T-helper 2 cell treated with Interferon-gamma antibody and Interleukin-4, amounts not matched to agents 5 μg/mL and 100 μg/mL, for 36 hours (primary cell): ENCODE measurements at regions not wholly inside any gene's neighbourhood (a gene's known extent, or its start where the extent isn't known, plus 50 kb on each side); places are given as distances from the start of the nearest gene placed in this dataset.
A peak's percentile ranks its signal among the peaks of the same experiment; 100 is the strongest.

Source experiments
- DNase-seq: peaks from one replicate; pipeline ENCODE4 v3.0.0; 2021; ENCODE audit warnings: low spot score
- H3K27ac Mint-ChIP-seq: one replicate; pipeline ENCODE4 v1.8.0; 2021; ENCODE audit warnings: mild to moderate bottlenecking, mixed read lengths
- H3K27me3 Mint-ChIP-seq: one replicate; pipeline ENCODE4 v1.8.0; 2021; ENCODE audit warnings: low read depth, mixed read lengths
- H3K36me3 Mint-ChIP-seq: one replicate; pipeline ENCODE4 v1.8.0; 2021; ENCODE audit warnings: low read depth, mixed read lengths
- H3K4me1 Mint-ChIP-seq: one replicate; pipeline ENCODE4 v1.8.0; 2021; ENCODE audit warnings: low read depth, mixed read lengths
- H3K4me3 Mint-ChIP-seq: one replicate; pipeline ENCODE4 v1.8.0; 2022; ENCODE audit warnings: mild to moderate bottlenecking, moderate library complexity, mixed read lengths
- H3K9me3 Mint-ChIP-seq: one replicate; pipeline ENCODE4 v1.8.0; 2021; ENCODE audit warnings: mixed read lengths

DNA sequence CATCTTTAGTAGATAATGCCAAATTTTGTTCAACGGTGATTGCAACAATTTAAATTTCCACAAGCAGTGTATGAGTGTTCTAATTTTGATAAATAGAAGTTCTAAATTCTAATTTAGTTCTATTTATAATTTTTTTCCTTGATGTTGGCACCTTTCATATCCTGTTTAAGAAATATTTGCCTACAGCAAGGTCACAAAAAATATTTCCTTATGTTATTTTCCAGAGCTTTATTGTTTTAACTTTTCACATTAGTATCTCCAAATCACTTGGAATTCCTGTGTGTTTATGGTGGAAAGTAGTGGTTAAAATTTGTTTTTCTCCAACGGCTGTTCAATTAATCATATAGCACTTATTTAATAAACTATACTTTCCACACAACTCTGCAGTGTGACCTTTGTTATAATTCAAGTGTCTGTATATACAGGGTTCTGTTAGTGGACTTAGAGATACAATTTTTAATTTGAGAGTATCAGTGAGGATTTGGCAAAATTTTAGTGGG lies 94.3 kb upstream of the CD55 start:
- H3K36me3 Mint-ChIP-seq, result no peaks in the 10 kb centered on the region
- H3K9me3 Mint-ChIP-seq, result no peaks in the 10 kb centered on the region
- H3K27me3 Mint-ChIP-seq, result no peaks in the 10 kb centered on the region
- H3K27ac Mint-ChIP-seq, result no peak overlapping the region
- DNase-seq, result no peak
- no peaks in the 10 kb centered on the region for H3K4me1 Mint-ChIP-seq
- no peak overlapping the region for H3K4me3 Mint-ChIP-seq

- Mint-ChIP-seq H3K27me3 (no peaks in the 10 kb centered on the region), H3K36me3 (no peaks in the 10 kb centered on the region), H3K4me3 (no peak overlapping the region), H3K4me1 (no peaks in the 10 kb centered on the region), H3K27ac (no peak overlapping the region), H3K9me3 (no peaks in the 10 kb centered on the region)
- no peak for DNase-seq
Measured at GRCh38 chr1:207228987-207229386, 92.5 kb upstream of the CD55 start.

GRCh38 chr1:207230441-207230840 lies 91.0 kb upstream of the CD55 start:
- H3K36me3 Mint-ChIP-seq, result no peaks in the 10 kb centered on the region
- H3K4me1 Mint-ChIP-seq, result no peaks in the 10 kb centered on the region
- no peak overlapping the region for H3K4me3 Mint-ChIP-seq
- no peak for DNase-seq
- H3K27me3 Mint-ChIP-seq, result no peaks in the 10 kb centered on the region
- H3K27ac Mint-ChIP-seq, result no peak overlapping the region
- no peaks in the 10 kb centered on the region for H3K9me3 Mint-ChIP-seq

- no peaks in the 10 kb centered on the region for H3K36me3 Mint-ChIP-seq
- no peak overlapping the region for H3K27ac Mint-ChIP-seq
- H3K27me3 Mint-ChIP-seq, result peaks cover 13% of the 10 kb centered on the region
- H3K4me3 Mint-ChIP-seq, result no peak overlapping the region
- no peaks in the 10 kb centered on the region for H3K9me3 Mint-ChIP-seq
- H3K4me1 Mint-ChIP-seq, result no peaks in the 10 kb centered on the region
- no peak for DNase-seq
Measured at GRCh38 chr1:207234690-207235089, 86.8 kb upstream of the CD55 start.

- H3K36me3 Mint-ChIP-seq, result no peaks in the 10 kb centered on the region
- H3K4me1 Mint-ChIP-seq, result no peaks in the 10 kb centered on the region
- peaks cover 17% of the 10 kb centered on the region for H3K27me3 Mint-ChIP-seq
- no peak overlapping the region for H3K4me3 Mint-ChIP-seq
- DNase-seq, result no peak
- H3K27ac Mint-ChIP-seq, result no peak overlapping the region
- H3K9me3 Mint-ChIP-seq, result no peaks in the 10 kb centered on the region
Measured at GRCh38 chr1:207239874-207240273, 81.6 kb upstream of the CD55 start.

DNA sequence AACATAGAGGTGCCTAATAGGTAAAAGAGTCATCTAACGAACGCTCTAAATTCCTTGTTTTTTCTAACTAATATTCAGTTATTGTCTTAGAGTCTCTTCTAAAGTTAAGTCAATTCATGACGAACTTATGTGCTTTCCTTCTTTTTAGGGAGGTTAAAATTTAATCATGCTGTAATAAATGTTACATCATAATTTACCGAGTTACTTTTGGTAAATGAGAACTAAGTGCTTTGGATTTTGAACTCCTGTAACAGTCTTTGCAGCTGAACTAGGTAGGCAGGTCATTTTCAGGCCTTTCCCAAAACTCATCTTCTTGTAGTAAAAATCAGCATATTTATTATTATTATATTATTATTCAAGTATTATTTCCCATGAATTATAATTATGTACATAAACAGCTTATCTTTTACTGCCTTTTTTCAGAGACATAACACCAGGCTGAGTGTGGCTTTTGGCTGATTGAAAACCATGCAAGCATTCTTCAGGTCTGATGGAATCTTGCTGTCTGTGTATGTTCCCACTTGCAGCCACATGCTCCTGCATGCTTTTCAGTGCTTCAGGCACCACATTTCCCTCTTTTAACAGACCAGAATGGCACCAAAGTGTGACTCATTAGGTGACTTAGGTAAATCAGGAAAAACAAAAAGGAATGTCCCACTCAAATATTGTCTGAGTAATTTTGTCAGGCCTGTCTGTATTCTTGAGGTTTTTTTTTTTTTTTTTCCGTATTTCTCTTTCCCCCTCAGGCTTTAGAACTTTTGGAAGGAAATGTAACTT lies 81.0 kb upstream of the CD55 start:
- no peaks in the 10 kb centered on the region for H3K9me3 Mint-ChIP-seq
- no peaks in the 10 kb centered on the region for H3K36me3 Mint-ChIP-seq
- H3K27me3 Mint-ChIP-seq, result peaks cover 20% of the 10 kb centered on the region
- H3K4me3 Mint-ChIP-seq, result no peak overlapping the region
- peaks cover 1% of the 10 kb centered on the region for H3K4me1 Mint-ChIP-seq
- no peak overlapping the region for H3K27ac Mint-ChIP-seq
- no peak for DNase-seq

GRCh38 chr1:207241164-207241934 lies 80.1 kb upstream of the CD55 start:
- DNase-seq, result no peak
- Mint-ChIP-seq H3K27ac (no peak overlapping the region), H3K27me3 (peaks cover 21% of the 10 kb centered on the region), H3K4me1 (peaks cover 2% of the 10 kb centered on the region), H3K9me3 (no peaks in the 10 kb centered on the region), H3K36me3 (no peaks in the 10 kb centered on the region), H3K4me3 (no peak overlapping the region)

- Mint-ChIP-seq H3K4me3 (no peak overlapping the region), H3K27ac (peak overlapping the region; percentile 7), H3K9me3 (no peaks in the 10 kb centered on the region), H3K4me1 (peaks cover 5% of the 10 kb centered on the region), H3K27me3 (peaks cover 16% of the 10 kb centered on the region), H3K36me3 (no peaks in the 10 kb centered on the region)
- no peak for DNase-seq
Measured at GRCh38 chr1:207243442-207244408, 77.8 kb upstream of the CD55 start.

DNA sequence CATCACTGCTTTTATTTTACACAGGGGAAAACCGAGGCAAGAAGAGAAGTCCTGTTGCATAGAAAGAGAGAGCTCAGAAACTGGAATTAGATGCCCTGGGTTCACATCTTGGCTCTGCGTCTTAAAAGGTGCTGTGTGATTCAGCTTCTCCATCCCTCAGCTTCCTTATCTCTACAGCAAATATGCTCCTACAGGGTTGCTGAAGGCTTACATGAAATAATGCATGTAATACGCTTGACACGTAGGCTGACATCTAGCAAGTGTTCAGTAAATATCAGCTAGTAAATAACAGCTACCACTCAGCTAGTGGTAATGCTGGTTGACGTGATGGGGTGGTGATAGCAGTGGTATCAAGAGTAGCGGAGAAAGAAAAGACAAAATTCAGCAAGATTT lies 77.1 kb upstream of the CD55 start:
- Mint-ChIP-seq H3K4me3 (no peak overlapping the region), H3K36me3 (no peaks in the 10 kb centered on the region), H3K27me3 (peaks cover 11% of the 10 kb centered on the region), H3K9me3 (no peaks in the 10 kb centered on the region), H3K27ac (no peak overlapping the region), H3K4me1 (peaks cover 5% of the 10 kb centered on the region)
- no peak for DNase-seq

DNA sequence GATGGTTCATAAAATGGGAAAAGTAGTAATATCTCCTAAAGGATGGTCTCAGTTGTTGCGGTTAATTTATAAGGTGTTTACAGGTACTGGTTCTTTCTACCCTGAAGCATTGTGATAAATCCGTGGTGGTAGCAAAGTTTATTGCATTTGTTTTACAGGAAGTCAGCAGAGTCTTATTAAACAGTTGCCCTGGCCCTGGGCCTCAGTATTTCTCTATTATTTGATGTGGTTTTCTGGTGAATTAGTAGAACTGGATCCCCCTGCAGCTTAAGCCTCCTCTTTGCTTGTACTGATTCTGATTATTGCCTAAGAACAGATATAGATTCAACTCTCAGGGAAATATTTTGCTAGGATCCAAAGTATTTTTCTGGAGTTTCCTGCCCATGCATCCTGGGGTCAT lies 76.4 kb upstream of the CD55 start:
- no peaks in the 10 kb centered on the region for H3K36me3 Mint-ChIP-seq
- H3K9me3 Mint-ChIP-seq, result no peaks in the 10 kb centered on the region
- no peak for DNase-seq
- no peak overlapping the region for H3K4me3 Mint-ChIP-seq
- H3K27me3 Mint-ChIP-seq, result peaks cover 8% of the 10 kb centered on the region
- H3K27ac Mint-ChIP-seq, result no peak overlapping the region
- peaks cover 5% of the 10 kb centered on the region for H3K4me1 Mint-ChIP-seq

GRCh38 chr1:207248544-207249198 lies 72.8 kb upstream of the CD55 start:
- Mint-ChIP-seq H3K27me3 (peaks cover 8% of the 10 kb centered on the region), H3K4me1 (peaks cover 5% of the 10 kb centered on the region), H3K9me3 (peaks cover 9% of the 10 kb centered on the region), H3K36me3 (no peaks in the 10 kb centered on the region), H3K27ac (no peak overlapping the region), H3K4me3 (no peak overlapping the region)
- no peak for DNase-seq

DNA sequence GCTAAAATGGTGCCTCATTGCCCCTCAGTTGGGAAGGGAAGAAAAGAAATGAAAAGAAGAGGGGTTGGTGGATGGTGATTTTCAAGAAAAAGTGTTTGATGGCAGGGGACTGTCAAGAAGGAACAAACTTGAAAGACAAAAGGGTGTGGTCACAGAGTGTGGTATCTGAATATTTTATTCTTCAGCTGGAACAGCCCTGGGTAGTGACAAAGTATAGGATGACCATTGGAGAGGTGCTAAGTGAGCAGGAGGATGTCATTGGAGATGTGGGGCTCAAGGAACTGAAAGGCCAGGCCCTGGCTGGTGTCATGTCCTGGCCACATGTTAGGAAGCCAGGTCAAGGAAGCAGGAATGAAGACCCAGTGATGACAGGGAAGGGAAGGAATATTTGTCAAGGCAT lies 71.0 kb upstream of the CD55 start:
- Mint-ChIP-seq H3K27me3 (peaks cover 5% of the 10 kb centered on the region), H3K36me3 (peaks cover 2% of the 10 kb centered on the region), H3K4me1 (peaks cover 5% of the 10 kb centered on the region), H3K9me3 (peaks cover 24% of the 10 kb centered on the region), H3K27ac (no peak overlapping the region), H3K4me3 (no peak overlapping the region)
- DNase-seq, result no peak

- Mint-ChIP-seq H3K4me3 (no peak overlapping the region), H3K4me1 (peaks cover 3% of the 10 kb centered on the region), H3K27ac (no peak overlapping the region), H3K9me3 (peaks cover 30% of the 10 kb centered on the region), H3K36me3 (peaks cover 2% of the 10 kb centered on the region), H3K27me3 (peaks cover 3% of the 10 kb centered on the region)
- DNase-seq, result no peak
Measured at GRCh38 chr1:207251066-207251465, 70.4 kb upstream of the CD55 start.
